ENCODE measurements at regions not wholly inside any gene's neighbourhood (a gene's known extent, or its start where the extent isn't known, plus 50 kb on each side); places are given as distances from the start of the nearest gene placed in this dataset.

DNA sequence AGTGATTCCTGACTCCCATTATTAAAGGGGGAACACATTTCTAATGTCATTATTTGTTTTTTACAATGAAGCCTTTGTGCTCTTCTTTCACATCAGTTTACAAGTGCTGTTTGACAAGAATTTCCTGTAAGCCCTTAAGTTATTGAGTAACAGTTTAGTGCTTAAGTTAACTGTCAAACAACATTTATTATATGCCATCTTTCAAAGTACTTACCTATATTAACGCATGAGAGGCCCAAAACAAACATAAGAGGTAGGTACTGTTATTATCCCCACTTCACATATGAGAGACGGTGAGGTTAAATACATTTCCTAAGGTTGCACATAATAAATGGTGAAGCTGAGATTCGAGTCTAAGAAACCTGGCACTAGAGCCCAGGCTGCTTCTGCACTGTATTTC is 56.0 kb upstream of the MAGED1 start:
- TF ChIP-seq, protein P1, sequence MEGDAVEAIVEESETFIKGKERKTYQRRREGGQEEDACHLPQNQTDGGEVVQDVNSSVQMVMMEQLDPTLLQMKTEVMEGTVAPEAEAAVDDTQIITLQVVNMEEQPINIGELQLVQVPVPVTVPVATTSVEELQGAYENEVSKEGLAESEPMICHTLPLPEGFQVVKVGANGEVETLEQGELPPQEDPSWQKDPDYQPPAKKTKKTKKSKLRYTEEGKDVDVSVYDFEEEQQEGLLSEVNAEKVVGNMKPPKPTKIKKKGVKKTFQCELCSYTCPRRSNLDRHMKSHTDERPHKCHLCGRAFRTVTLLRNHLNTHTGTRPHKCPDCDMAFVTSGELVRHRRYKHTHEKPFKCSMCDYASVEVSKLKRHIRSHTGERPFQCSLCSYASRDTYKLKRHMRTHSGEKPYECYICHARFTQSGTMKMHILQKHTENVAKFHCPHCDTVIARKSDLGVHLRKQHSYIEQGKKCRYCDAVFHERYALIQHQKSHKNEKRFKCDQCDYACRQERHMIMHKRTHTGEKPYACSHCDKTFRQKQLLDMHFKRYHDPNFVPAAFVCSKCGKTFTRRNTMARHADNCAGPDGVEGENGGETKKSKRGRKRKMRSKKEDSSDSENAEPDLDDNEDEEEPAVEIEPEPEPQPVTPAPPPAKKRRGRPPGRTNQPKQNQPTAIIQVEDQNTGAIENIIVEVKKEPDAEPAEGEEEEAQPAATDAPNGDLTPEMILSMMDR (conservative IDR thresholded peaks at IDR 0.05), result no peak
- H3K79me2 ChIP-seq (ENCODE audit: insufficient read depth, low read length), result peaks cover 9% of the 10 kb centered on the region; the same call in 1 of the 2 replicates

More for the DNA sequence above, 56.0 kb upstream of the MAGED1 start:
- no peak overlapping the region for H3K9ac ChIP-seq (ENCODE audit: extremely low read depth, insufficient read length, low read length)
- no peak overlapping the region for H2BK20ac ChIP-seq (ENCODE audit: low read depth, low read length, poor library complexity, severe bottlenecking)
- no peak overlapping the region for H3T11ph ChIP-seq (ENCODE audit: low read length)
- H2AK5ac ChIP-seq (ENCODE audit: insufficient read length, low read length), result no peak overlapping the region
- H3K56ac ChIP-seq (ENCODE audit: insufficient read length, low read depth, low read length), result no peak overlapping the region
- no peak overlapping the region for H4K8ac ChIP-seq (replicated peaks; ENCODE audit: insufficient read length, low read depth, low read length)
- H3K4ac ChIP-seq (ENCODE audit: low read depth, low read length), result no peak overlapping the region
- no peaks in the 10 kb centered on the region for H3K79me1 ChIP-seq (ENCODE audit: insufficient read depth, low read depth, low read length, poor library complexity, severe bottlenecking)
- H2BK15ac ChIP-seq (ENCODE audit: low read depth, low read length), result no peak overlapping the region
- Mint-ChIP-seq H3K36me3 (ENCODE audit: insufficient read depth in 1 of 3, low read depth in 3 of 3) (peaks cover 2 to 16% (median 13%) of the 10 kb centered on the region in 3 experiments; a peak in 6 of 7 replicates), H3K9me3 (peaks cover 48 to 50% of the 10 kb centered on the region in 2 experiments), H3K4me3 (no peak overlapping the region), H3K27me3 (ENCODE audit: low read depth) (no peaks in the 10 kb centered on the region), H3K4me1 (peaks cover 7 to 12% of the 10 kb centered on the region in 2 experiments; a peak in 3 of 4 replicates), H3K27ac (no peak overlapping the region; a peak in 2 of 7 replicates)
- H4K91ac ChIP-seq (ENCODE audit: insufficient read length, low read depth, low read length), result no peak overlapping the region
- H2BK120ac ChIP-seq (ENCODE audit: low read depth, low read length, poor library complexity, severe bottlenecking), result no peak overlapping the region
- no peaks in the 10 kb centered on the region for H3K9me3 ChIP-seq (ENCODE audit: control insufficient read depth, low read depth, low read length)
- peaks cover 2% of the 10 kb centered on the region; the same call in 1 of the 2 replicates for H3K4me1 ChIP-seq (ENCODE audit: insufficient read depth, low read length)
- no peak overlapping the region for H2BK5ac ChIP-seq (ENCODE audit: insufficient read length, low read length)
- H3K4me2 ChIP-seq (ENCODE audit: insufficient read depth, insufficient read length, low read length), result no peak overlapping the region
- no peak overlapping the region for H3K23ac ChIP-seq (ENCODE audit: insufficient read length, low read depth, low read length)
- WGBS (ENCODE audit: extremely low coverage, insufficient read length, low lambda C conversion rate), result no CpG with 5 or more reads among the region's 3 CpGs
- H2AFZ ChIP-seq (ENCODE audit: low read length), result no peak overlapping the region
- no peaks in the 10 kb centered on the region for H3K23me2 ChIP-seq (ENCODE audit: insufficient read length, low read depth, low read length, poor library complexity, severe bottlenecking)
- H2BK12ac ChIP-seq (ENCODE audit: insufficient read length, low read depth, low read length), result no peak overlapping the region
- H3K14ac ChIP-seq (ENCODE audit: insufficient read depth, low read length), result no peak overlapping the region
- H3K27ac ChIP-seq (ENCODE audit: insufficient read length, low read depth, low read length), result no peak overlapping the region
- H3K27me3 ChIP-seq (ENCODE audit: insufficient read depth, low read length), result no peaks in the 10 kb centered on the region
- H3K18ac ChIP-seq (ENCODE audit: insufficient read length, low read depth, low read length), result no peak overlapping the region
- DNase-seq, result no peak
- no peak overlapping the region for H4K5ac ChIP-seq (ENCODE audit: insufficient read length, low read depth, low read length)
- no peaks in the 10 kb centered on the region for H4K20me1 ChIP-seq (ENCODE audit: control insufficient read depth, insufficient read depth, insufficient read length)

Measured in H9 (cell line).